NCI-H2227 (cell line): ENCODE measurements at regions not wholly inside any gene's neighbourhood (a gene's known extent, or its start where the extent isn't known, plus 50 kb on each side); places are given as distances from the start of the nearest gene placed in this dataset.

ENCODE experiments used
- DNase-seq: peaks from one replicate; lab custom pipeline; 2025; ENCODE audit not compliant: unreplicated experiment; lab: John Stamatoyannopoulos, UW

- DNase-seq = no peak
Observed at GRCh38 chr15:38046257-38047051, 112.0 kb downstream of the TMCO5A start.

- no peak for DNase-seq
Observed at GRCh38 chr15:38048001-38048455, 113.6 kb downstream of the TMCO5A start.

DNA sequence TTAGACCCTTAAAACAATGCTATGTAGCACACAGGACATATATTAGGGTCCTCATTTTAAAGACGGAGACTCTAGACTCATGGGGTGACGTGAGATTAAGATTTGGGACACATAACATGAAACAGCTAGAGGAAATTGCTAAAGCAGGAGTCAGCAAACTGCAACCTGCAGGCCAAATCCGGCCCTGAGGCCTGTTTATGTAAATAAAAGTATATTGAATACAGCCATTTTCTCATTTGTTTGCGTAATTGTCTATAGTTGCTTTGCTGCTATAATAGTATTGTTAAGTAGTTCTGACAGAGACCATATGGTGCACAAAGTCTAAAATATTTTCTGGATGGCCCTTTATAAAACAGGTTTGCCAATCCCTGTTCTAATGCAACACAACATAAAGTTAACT, 115.5 kb downstream of the TMCO5A start:
- DNase-seq = no peak

GRCh38 chr15:38050529-38051448, 116.3 kb downstream of the TMCO5A start:
- no peak for DNase-seq

GRCh38 chr15:38053205-38053604, 118.8 kb downstream of the TMCO5A start:
- no peak for DNase-seq

DNA sequence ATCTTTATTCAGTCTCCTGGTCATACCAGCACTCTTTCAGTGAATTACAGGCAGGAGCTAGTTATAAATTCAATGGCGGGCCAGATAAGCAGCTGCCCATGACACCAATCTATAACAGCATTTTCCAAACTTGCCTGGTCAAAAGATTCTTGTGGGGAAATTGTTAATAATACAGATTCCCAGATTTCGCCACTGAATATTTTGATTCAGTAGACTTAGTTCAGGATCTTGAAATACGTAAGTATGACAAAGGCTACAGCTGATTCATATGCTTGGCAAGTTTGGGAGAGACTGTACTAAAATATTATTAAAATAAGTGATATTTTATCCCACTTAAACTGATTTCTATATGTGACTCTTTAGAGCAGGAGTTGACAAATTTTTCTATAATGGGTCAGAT, 119.3 kb downstream of the TMCO5A start:
- no peak for DNase-seq

DNA sequence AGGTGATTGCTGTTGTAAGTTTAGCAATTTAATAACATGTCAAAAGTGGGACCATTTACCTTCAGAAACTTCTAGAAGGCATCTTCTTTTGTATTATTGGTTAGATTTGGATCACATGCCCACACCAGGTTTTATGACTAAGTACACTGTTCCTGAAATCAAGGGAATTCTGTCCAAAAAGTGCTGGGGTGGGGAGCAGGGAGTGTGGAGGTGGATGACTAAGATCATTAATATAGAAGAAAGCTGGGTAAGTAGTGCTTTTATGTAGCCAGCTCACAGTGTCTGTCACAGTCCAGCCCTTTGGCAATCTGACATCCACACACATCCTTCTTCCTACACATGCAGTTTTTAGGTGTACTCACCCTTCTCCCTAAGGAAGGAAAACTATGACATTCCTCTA, 120.0 kb downstream of the TMCO5A start:
- no peak for DNase-seq

GRCh38 chr15:38058596-38059075, 124.2 kb downstream of the TMCO5A start:
- DNase-seq = no peak

DNA sequence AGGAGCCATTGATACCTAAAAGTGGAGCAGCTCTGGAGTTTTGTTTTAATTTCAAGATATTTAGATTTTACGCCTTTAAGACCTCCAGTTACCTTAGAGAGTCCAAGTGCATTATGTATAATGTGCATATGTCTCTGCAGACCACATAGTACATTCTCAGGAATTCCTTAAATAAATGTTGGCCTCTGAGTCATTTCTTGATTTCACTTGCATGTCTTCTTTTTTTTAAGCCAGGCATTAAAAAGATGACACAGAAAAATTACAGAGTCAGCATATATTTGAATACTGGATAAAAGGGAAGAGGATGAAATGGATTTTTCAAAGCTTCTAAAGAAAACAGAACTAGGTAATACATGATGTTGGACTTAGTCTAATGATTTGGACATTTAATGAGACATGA, 125.2 kb downstream of the TMCO5A start:
- DNase-seq = no peak

- no peak for DNase-seq
Observed at GRCh38 chr15:38061856-38062649, 127.6 kb downstream of the TMCO5A start.

GRCh38 chr15:38062696-38063095, 128.3 kb downstream of the TMCO5A start:
- DNase-seq = no peak

- no peak for DNase-seq
Observed at GRCh38 chr15:38065721-38066345, 131.4 kb downstream of the TMCO5A start.

DNA sequence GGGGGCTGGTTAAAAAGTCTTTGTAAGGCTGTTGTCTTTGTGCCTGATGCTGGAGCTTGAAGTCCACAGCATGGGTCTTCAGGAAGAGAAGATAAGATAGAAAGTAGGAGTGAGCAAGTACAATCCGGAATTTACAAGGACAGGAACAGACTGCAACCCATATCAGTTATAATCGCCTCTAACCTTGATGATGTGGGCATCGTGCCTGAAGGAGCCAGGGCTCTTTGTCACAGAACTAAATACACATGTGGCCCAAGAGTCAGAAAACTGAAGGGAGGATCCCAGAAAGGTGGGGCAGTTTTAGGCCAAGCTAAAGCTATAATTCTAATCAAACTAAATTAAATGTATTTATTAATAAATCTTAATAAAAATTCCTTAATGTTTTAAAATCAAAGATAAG, 132.2 kb downstream of the TMCO5A start:
- DNase-seq = no peak

- DNase-seq = peak; percentile 14
Observed at GRCh38 chr15:38068626-38069391, 134.4 kb downstream of the TMCO5A start.

- no peak for DNase-seq
Observed at GRCh38 chr15:38069511-38070011, 135.1 kb downstream of the TMCO5A start.

DNA sequence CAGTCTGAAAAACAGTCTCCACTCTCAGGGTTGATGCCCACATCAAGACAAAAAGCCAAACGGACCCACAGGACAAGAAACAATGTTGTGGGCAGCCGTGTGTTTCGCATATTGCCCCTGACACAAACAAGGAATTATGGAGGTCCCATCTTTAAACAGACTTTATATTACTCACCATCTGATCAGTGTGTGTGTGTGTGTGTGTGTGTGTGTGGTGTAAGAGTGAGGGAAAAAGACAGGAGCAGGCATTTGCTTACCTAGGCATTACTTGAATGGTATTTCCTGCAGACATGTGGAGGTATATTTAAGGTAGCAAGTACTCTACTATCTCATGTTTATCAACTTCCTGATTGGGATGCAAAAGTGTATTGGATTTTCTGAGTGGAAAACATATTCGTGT, 136.3 kb downstream of the TMCO5A start:
- DNase-seq = no peak

DNA sequence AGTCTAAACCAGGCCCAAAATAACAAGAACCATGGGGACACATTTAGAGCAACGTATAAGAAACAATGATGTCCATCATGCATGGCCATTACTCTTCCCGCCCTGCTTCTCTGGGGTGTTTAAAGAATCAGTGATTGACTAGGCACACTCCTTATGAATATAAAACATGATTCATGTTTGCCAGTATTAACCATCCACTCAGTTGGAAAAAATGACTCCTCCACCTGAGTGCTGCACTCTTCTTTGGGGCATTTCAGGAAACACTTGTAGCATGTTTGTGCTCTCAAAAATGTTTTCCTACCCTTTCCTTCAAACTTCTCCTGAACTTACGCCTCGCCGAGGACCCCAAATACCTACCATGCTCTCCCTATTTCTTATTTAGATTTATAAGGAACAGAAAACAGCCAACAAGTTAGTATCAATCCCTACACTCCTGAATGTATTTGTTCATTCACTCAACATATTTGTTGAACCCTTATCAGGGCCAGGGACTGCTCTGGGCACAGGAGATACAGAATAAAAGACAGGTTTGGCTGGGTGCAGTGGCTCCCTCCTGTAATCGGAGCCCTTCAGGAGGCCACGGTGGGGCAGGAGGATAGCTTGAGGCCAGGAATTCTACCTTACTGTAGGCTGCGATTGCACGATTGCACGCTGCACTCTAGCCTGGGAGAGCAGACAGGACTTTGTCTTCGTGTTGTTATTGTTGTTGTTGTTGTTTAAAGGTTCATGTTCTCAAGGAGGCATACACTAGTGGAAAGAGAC, 137.0 kb downstream of the TMCO5A start:
- no peak for DNase-seq

DNA sequence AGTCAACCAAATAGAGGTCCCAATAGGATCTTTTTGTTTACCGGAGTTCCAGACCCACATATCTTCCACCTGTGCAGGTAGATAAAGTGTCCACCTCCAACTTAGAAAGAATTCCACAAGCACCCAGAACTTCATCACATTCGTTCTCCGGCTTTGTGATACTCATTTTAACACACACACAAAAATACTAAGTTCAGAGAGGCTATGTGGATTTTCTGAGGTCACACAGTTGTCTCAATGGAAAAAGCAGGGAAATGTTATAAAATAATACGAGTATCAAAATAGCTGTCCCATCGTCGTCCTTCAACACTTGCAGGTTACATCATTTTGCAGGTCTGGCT, 137.5 kb downstream of the TMCO5A start:
- no peak for DNase-seq
